ENCODE measurements at regions not wholly inside any gene's neighbourhood (a gene's known extent, or its start where the extent isn't known, plus 50 kb on each side); places are given as distances from the start of the nearest gene placed in this dataset.

DNA sequence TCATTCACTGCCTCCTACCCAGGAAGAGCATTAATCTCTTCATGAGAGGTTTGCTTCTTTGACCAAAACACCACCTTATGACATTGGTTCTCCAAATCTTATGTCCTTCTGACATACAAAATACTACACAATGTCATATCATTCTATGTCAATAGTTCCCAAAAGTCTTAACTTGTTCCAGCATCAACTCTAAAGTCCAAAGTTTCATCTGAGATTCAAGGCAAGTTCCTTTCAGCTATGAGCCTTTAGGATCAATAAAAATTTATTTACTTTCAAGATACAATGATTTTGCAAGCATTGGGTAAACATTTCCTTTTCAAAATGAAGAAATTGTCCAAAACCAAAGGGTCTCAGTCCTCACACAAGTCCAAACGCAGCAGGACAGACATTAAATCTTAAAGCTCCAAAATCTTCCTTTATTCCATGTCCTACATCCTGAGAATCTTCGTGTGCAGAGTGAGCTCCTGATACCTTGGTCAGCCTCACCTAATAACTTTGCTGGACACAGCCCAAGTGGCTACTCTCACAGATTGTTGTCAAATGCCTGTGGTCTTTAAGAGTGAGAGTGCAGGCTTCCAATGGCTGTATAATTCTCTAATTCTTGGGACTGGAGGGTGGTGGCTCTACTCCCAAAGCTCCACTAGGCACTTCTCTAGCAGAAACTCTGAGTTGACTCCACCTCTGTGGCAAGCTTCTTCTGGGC lies 1668.2 kb downstream of the HACE1 start:
- TF ChIP-seq, protein P1, sequence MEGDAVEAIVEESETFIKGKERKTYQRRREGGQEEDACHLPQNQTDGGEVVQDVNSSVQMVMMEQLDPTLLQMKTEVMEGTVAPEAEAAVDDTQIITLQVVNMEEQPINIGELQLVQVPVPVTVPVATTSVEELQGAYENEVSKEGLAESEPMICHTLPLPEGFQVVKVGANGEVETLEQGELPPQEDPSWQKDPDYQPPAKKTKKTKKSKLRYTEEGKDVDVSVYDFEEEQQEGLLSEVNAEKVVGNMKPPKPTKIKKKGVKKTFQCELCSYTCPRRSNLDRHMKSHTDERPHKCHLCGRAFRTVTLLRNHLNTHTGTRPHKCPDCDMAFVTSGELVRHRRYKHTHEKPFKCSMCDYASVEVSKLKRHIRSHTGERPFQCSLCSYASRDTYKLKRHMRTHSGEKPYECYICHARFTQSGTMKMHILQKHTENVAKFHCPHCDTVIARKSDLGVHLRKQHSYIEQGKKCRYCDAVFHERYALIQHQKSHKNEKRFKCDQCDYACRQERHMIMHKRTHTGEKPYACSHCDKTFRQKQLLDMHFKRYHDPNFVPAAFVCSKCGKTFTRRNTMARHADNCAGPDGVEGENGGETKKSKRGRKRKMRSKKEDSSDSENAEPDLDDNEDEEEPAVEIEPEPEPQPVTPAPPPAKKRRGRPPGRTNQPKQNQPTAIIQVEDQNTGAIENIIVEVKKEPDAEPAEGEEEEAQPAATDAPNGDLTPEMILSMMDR (IDR thresholded peaks at IDR 0.05) = no peak
- no peak overlapping the region for H3K27ac ChIP-seq
- H3K4me3 ChIP-seq = no peak overlapping the region
- no peak for DNase-seq (ENCODE audit: low spot score)

DNA sequence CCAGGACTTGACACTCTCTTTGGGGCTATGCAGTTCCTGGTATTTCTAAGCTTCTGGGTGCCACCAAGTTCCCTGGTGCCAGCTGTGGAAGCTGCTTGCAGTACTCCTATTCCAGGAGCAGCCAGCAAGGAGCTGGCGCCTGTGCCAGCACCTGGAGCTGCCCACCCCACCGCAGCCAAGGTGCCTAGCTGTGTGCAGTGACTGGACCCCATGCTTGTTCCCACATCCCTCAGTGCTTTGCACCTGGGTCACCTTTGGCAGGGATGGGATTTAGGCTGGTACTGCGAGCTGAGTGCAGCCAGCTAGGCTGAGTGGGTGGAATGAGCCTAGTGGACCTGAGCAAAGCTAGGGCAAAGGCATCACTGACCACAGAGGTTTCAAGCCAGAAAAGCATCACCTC lies 1674.9 kb downstream of the HACE1 start:
- Histone ChIP-seq H3K4me3 (no peak overlapping the region), H3K27ac (no peak overlapping the region)
- TF ChIP-seq, protein P1 (IDR thresholded peaks at IDR 0.05) = no peak
- no peak for DNase-seq (ENCODE audit: low spot score)

DNA sequence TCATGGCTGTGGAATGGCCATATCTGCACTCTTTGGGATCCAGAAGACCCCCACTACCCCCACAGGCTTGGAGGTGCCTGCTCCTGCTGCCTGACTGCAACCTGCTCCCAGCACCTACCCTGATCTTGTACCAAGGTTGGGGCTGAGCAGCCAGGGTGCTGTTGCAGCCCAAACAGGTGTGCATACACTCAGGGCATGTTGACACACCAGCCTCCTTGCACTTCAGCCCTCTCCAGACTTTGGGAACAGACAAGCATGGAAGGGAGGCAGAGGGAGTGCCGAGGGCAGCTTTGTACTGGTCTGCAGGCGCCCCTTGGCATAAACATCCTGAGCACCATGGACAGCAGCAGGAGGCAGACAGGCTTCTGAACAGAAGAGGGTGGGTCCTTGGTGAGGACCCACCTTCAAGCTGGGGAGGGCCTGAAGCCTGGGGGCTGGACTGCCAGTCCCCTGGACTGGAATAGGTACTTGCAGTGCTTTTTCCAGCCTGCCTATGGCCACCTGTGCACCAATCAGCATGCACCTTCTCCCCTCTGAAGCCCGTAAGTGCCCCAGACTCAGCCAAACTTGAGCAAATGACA lies 1675.8 kb downstream of the HACE1 start:
- Histone ChIP-seq H3K4me3 (no peak overlapping the region), H3K27ac (no peak overlapping the region)
- no peak for DNase-seq (ENCODE audit: low spot score)
- TF ChIP-seq, protein P1 (IDR thresholded peaks at IDR 0.05) = no peak

DNA sequence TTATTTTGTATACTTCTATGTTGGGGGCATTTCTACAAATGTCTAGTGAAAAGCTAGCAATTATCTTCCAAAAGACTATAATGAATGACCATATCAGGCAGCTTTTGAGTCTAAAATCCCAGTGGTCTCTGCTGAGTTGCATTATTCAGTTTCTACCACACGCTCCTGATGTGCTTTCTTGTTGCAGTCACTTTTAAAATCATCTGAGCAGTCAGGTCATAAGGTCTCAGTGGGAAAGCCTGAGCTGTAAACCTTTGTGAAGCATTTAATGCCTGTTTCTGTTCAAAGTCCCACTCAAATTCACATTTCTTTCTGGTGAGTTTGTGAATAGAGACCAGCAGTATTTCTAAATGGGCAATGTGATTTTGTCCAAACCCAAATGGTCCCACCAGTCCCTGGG lies 1681.5 kb downstream of the HACE1 start:
- no peak for DNase-seq (ENCODE audit: low spot score)
- Histone ChIP-seq H3K27ac (no peak overlapping the region), H3K4me3 (no peak overlapping the region)
- TF ChIP-seq, protein P1 (IDR thresholded peaks at IDR 0.05) = no peak

DNA sequence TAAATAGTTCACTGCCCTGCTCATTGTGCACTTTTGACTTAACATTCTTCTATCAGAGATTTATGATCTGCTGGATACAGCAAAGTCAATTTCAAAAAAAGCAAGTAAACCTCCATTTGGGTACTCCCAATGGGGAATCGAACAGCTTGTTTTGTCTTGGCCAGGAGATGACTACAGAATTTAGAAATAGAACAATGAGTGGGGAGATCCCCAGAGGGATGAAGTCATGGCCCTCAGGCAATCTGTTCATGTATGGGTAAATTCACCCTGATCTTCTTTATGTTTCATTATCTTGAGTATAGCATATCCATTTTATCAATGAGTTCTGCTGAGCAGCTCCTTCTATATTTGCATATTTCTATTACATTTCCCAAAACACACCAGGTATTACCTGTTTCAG lies 1681.9 kb downstream of the HACE1 start:
- H3K4me3 ChIP-seq = no peak overlapping the region
- H3K27ac ChIP-seq = no peak overlapping the region
- no peak for DNase-seq (ENCODE audit: low spot score)
- TF ChIP-seq, protein P1 (IDR thresholded peaks at IDR 0.05) = no peak

DNA sequence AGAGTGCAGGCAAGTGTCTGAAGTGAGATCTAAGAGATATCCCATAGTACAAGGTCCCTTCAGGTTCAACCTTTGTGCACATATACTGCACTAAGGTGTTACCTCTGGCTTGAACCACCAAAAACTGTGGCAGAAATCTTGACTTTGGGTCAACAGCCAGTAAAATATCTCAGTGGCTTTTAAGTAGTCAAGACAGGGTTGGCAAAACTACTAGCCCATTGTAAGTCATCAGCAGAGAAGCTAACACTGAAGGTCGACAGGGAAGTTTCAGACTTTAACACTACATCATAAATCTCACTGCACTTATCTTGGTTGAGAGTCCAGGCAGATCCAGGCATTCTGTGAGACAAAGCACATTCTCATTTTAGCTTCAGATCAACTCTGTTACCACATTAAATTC lies 1684.7 kb downstream of the HACE1 start:
- DNase-seq (ENCODE audit: low spot score) = no peak
- TF ChIP-seq, protein P1 (IDR thresholded peaks at IDR 0.05) = no peak
- H3K4me3 ChIP-seq = no peak overlapping the region
- no peak overlapping the region for H3K27ac ChIP-seq
